OCI-LY1 (cell line): ENCODE measurements at regions not wholly inside any gene's neighbourhood (a gene's known extent, or its start where the extent isn't known, plus 50 kb on each side); places are given as distances from the start of the nearest gene placed in this dataset.

Experiments used
- H2AFZ ChIP-seq: fragments of 200-600 bp; sonication (generic), shearing (Covaris generic); 2 replicates; pipeline ENCODE4 v1.6.0; 2014; ENCODE audit warnings: antibody characterized with exemption, mild to moderate bottlenecking, low read length
- H3F3A ChIP-seq: fragments of 200-600 bp; sonication (generic), shearing (Covaris generic); 2 replicates; pipeline ENCODE4 v1.6.0; 2014; ENCODE audit warnings: mild to moderate bottlenecking, antibody characterized with exemption, low read length, moderate library complexity; ENCODE audit not compliant: insufficient read depth
- H3K27ac ChIP-seq: fragments of 200-600 bp; sonication (generic); 2 replicates; pipeline ENCODE4 v1.5.1; 2014; ENCODE audit warnings: low read length, mixed run types, mild to moderate bottlenecking, low read depth; ENCODE audit not compliant: poor library complexity, severe bottlenecking
- H3K27me3 ChIP-seq: fragments of 200-600 bp; sonication (generic); 2 replicates; pipeline ENCODE4 v1.6.0; 2014; ENCODE audit warnings: antibody characterized with exemption, mild to moderate bottlenecking, low read length, moderate library complexity; ENCODE audit not compliant: insufficient read depth
- H3K36me3 ChIP-seq: fragments of 200-600 bp; sonication (generic); 2 replicates; pipeline ENCODE4 v1.6.1; 2014; ENCODE audit warnings: mild to moderate bottlenecking, antibody characterized with exemption, low read length, moderate library complexity, mixed read lengths; ENCODE audit not compliant: insufficient read depth
- H3K4me1 ChIP-seq: fragments of 200-600 bp; sonication (generic); 2 replicates; pipeline ENCODE4 v1.5.1; 2014; ENCODE audit warnings: mild to moderate bottlenecking, low read length, moderate library complexity; ENCODE audit not compliant: insufficient read depth, severe bottlenecking
- H3K4me2 ChIP-seq: fragments of 200-600 bp; sonication (generic), shearing (Covaris generic); 2 replicates; pipeline ENCODE4 v1.6.1; 2014; ENCODE audit warnings: low read length
- H3K4me3 ChIP-seq: fragments of 200-600 bp; sonication (generic); 2 replicates; pipeline ENCODE4 v1.5.1; 2014; ENCODE audit warnings: low read length, low read depth, mild to moderate bottlenecking, mixed read lengths; ENCODE audit not compliant: poor library complexity, severe bottlenecking
- H3K79me2 ChIP-seq: fragments of 200-600 bp; shearing (Covaris generic); 2 replicates; pipeline ENCODE4 v1.6.1; 2016; ENCODE audit warnings: mixed run types, low read length, mixed read lengths; ENCODE audit not compliant: insufficient read depth
- H3K9ac ChIP-seq: fragments of 200-600 bp; sonication (generic), shearing (Covaris generic); 2 replicates; pipeline ENCODE4 v1.6.1; 2014; ENCODE audit warnings: mild to moderate bottlenecking, low read length, mixed read lengths
- H3K9me2 ChIP-seq: fragments of 200-600 bp; sonication (generic), shearing (Covaris generic); 2 replicates; pipeline ENCODE4 v1.6.1; 2014; ENCODE audit warnings: low read depth, mild to moderate bottlenecking, low read length, mixed read lengths
- H3K9me3 ChIP-seq: fragments of 200-600 bp; shearing (Covaris generic); 2 replicates; pipeline ENCODE4 v1.6.1; 2014; ENCODE audit warnings: low read length, mixed read lengths
- H4K20me1 ChIP-seq: fragments of 200-600 bp; sonication (generic), shearing (Covaris generic); 2 replicates; pipeline ENCODE4 v1.6.0; 2016; ENCODE audit warnings: mild to moderate bottlenecking, low read length; ENCODE audit not compliant: insufficient read depth
- CTCF ChIP-seq: fragments of 200-600 bp; sonication (generic), shearing (Covaris generic); IDR thresholded peaks from 2 replicates; pipeline ENCODE4 v1.5.1; 2017; ENCODE audit warnings: mild to moderate bottlenecking, antibody characterized with exemption, low read length, moderate library complexity, mixed read lengths
- EZH2 ChIP-seq: fragments of 200-600 bp; sonication (generic), shearing (Covaris generic); IDR thresholded peaks from 2 replicates; pipeline ENCODE4 v1.8.0; 2017; ENCODE audit warnings: borderline replicate concordance, mixed run types, mild to moderate bottlenecking, antibody characterized with exemption, low read length, moderate library complexity, mixed read lengths

GRCh38 chr3:188001926-188002325 is 152.0 kb upstream of the LPP start:
- Histone ChIP-seq H3K4me2 (peak overlapping the region; percentile 67; the same call in 1 of the 2 replicates), H3K27me3 (no peaks in the 10 kb centered on the region), H3K79me2 (no peaks in the 10 kb centered on the region), H3K4me3 (no peak overlapping the region), H3F3A (peaks cover 3% of the 10 kb centered on the region; the same call in 1 of the 2 replicates), H3K9me2 (no peaks in the 10 kb centered on the region), H3K27ac (peak overlapping the region; percentile 98), H3K36me3 (no peaks in the 10 kb centered on the region), H4K20me1 (no peaks in the 10 kb centered on the region), H2AFZ (no peak overlapping the region), H3K4me1 (peaks cover 88% of the 10 kb centered on the region), H3K9ac (peak overlapping the region; percentile 75; the same call in 1 of the 2 replicates), H3K9me3 (no peaks in the 10 kb centered on the region)
- TF ChIP-seq CTCF = 0 out of 2 replicates have a peak, but pooled peaks have one; percentile 5
- TF ChIP-seq EZH2 = no peak

DNA sequence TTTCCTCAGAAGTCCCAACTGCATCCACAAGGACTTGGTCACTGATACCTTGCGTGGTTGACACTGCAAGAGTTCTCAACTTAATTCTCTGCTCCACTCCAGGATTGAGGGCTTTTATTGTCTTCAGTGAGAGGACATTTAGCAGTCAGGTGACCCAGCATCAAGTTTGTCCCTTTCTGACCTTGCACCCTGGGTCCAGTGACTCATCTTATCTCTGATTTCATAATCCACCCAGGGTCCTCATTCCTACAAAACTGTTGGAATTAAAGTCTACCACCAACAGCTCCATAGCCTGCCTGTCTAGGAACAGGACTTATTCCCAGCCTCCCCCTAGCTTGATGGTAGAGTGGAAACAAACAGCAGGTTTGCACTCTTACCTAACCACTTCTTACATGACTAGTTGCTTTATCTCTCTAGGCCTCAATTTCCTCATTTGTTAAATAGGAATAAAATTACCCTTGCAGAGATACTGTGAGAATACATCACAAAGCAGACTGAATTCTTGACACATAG is 151.3 kb upstream of the LPP start:
- Histone ChIP-seq H3K9me2 (no peaks in the 10 kb centered on the region), H3K79me2 (no peaks in the 10 kb centered on the region), H3K4me2 (no peak overlapping the region), H3K4me1 (peaks cover 84% of the 10 kb centered on the region), H3K9ac (no peak overlapping the region; the same call in 1 of the 2 replicates), H2AFZ (no peak overlapping the region), H3K36me3 (no peaks in the 10 kb centered on the region), H3K27ac (peak overlapping the region; percentile 98), H3K27me3 (no peaks in the 10 kb centered on the region), H3F3A (peaks cover 3% of the 10 kb centered on the region; the same call in 1 of the 2 replicates), H3K9me3 (no peaks in the 10 kb centered on the region), H4K20me1 (no peaks in the 10 kb centered on the region), H3K4me3 (no peak overlapping the region)
- no peak for TF ChIP-seq CTCF
- TF ChIP-seq EZH2 = no peak

GRCh38 chr3:188003188-188004171 is 150.5 kb upstream of the LPP start:
- Histone ChIP-seq H3F3A (peaks cover 3% of the 10 kb centered on the region; the same call in 1 of the 2 replicates), H3K9me3 (no peaks in the 10 kb centered on the region), H3K9ac (peak overlapping the region; percentile 18; the same call in 1 of the 2 replicates), H3K4me3 (no peak overlapping the region), H3K4me2 (no peak overlapping the region), H2AFZ (no peak overlapping the region), H3K79me2 (no peaks in the 10 kb centered on the region), H3K27ac (peak overlapping the region; percentile 98), H3K27me3 (no peaks in the 10 kb centered on the region), H3K36me3 (no peaks in the 10 kb centered on the region), H3K4me1 (peaks cover 76% of the 10 kb centered on the region), H4K20me1 (no peaks in the 10 kb centered on the region), H3K9me2 (no peaks in the 10 kb centered on the region)
- TF ChIP-seq EZH2 = no peak
- TF ChIP-seq CTCF = no peak; the same call in 1 of the 2 replicates
